ENCODE measurements at regions not wholly inside any gene's neighbourhood (a gene's known extent, or its start where the extent isn't known, plus 50 kb on each side); places are given as distances from the start of the nearest gene placed in this dataset.
"Not testable (repeated sequence)": the region's sequence is repeated elsewhere in the genome, so short reads cannot be mapped to it uniquely, and the experiment has no call there.

DNA sequence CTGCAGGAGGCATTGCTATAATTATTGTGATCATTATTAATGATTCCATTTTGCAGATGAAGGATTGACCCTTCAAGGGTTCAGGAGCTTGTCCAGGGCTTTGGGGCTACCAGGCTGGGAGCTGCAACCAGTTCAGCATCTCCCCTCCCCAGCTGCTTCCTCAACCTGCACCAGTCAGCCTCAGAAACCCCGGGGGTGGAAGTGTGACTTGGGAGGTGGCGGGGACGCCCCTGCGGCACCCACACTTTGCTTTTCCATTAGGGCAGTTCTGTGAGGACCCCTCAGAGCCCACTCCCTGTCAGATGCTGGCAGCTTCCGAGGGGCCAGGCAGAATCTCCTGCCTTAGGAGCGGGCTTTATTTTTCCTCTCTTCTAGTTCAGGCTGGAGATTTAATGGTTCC lies 85.6 kb downstream of the OLFM1 start:
- DNase-seq, result no peak

DNA sequence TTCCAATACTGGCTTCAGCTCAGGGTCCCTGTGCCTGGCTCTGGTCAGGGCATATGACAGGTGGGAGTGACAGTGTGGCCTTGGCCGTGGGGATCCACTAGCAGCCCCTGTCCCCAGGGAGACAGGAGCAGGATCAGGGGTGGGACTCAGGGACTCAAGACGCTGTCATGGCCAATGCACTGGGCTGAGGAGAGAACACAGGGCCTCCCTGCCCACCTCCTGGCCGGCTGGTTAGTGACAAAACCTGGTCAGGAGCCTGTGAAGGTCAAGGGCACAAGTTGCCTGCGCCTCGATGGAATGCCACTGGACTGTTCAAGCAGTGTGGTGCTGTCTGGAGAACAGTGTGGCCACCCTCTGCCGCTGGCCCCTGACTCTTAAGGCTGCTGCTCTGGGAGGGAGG lies 86.8 kb downstream of the OLFM1 start:
- no peak for DNase-seq

DNA sequence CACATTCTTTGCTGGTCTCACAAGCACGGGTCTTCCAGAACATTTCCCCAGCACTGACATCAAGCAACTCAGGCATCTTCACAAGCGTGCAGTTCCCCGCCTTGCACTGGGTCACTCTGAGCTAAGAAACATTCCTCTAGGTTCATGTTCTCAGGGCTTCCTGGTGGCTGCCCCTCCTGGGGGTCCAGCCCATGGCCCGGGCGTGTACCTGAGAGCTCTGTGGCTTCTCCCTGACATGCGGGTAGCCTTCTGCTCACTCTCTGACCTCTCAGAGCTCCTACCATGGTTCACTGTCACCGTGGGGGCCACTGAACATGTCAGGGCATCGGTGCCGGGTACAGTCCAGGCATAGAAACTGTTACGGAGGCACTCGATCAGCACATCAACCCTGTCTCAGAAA lies 87.5 kb downstream of the OLFM1 start:
- no peak for DNase-seq

DNA sequence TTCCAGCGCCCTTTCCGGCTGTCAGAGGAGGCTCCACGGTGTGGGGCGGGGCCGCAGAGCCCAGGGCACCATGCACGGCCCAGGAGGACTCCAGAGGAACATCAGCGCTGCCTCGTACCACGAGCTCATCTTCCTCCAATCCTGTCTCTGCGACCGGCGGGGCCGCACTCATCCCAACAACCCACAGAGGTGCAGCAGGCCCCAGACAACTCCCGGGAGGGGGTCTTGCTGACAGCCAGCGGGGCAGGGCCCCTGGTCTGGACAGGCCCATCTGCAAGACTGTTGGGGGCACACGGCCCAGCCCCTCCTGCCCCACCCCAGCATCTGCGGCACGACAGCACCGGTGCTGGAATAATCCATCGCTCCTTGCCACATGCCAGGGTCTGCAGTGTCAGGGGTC lies 88.8 kb downstream of the OLFM1 start:
- DNase-seq, result no peak

DNA sequence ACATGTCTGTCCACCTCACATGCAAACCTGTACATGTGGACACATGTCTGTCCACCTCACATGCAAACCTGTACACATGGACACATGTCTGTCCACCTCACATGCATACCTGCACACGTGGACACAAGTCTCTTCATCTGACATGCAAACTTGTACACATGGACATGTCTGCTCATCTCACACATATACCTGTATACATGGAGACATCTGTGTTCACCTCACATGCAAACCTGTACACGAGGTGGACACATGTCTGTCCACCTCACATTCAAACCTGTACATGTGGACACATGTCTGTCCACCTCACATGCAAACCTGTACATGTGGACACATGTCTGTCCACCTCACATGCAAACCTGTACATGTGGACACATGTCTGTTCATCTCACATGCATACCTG lies 90.1 kb downstream of the OLFM1 start:
- not testable (repeated sequence) for DNase-seq

DNA sequence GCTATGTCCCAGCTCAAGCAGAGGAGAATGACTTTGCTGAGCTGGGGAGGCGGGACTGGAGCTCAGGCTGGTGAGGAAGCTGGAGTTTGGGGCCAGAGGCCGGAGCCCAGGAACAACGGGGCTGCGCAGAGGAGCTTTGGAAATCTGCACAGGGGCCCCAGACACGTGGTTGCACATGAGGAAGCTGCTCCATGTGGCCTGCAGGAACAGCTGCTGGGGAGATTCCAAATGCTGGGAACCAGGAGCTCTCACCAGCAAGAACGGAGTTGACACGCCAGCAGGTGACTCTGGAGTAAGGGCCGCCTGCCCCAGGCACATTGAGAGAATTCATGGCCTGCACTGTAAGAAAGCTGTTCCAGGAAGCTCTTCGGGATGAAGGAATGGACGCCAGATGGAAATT lies 91.0 kb downstream of the OLFM1 start:
- DNase-seq, result no peak

DNA sequence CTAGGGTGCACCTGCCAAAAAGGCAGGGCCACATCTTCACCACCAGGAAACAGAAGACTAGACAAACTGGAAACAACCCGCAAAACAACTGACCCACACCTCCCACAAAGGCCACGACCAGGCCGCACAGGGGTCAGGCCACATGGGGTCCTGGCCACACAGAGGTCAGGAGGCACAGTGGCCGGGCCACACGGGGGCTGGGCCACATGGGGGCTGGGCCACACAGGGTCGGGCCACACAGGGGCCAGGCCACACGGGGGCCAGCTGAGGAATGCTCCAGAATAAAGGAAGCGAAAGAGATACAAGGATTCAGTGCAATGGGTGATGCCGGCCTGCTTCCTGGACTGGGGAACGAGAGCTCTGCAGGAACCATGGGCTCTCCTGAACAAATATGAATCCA lies 91.6 kb downstream of the OLFM1 start:
- no peak for DNase-seq

DNA sequence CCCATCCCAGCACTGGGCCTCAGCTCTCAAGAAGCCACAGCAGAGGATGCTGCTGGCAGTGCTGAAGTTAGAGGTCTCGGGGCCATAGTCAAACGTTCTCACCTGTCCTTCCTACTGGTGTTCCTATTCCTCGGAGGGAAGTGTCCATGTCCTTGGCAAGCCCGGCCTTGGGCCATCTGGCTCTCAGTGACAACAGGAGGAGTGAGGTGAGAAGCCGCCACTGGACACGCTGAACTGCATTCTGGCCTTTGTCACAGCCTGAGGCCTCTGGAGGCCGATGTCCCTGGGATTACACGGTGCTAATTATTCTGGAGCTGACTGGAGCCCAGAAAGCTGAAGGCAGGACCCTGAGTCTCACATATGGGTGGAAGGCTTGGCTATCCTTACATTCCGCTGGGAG lies 92.5 kb downstream of the OLFM1 start:
- DNase-seq, result no peak

DNA sequence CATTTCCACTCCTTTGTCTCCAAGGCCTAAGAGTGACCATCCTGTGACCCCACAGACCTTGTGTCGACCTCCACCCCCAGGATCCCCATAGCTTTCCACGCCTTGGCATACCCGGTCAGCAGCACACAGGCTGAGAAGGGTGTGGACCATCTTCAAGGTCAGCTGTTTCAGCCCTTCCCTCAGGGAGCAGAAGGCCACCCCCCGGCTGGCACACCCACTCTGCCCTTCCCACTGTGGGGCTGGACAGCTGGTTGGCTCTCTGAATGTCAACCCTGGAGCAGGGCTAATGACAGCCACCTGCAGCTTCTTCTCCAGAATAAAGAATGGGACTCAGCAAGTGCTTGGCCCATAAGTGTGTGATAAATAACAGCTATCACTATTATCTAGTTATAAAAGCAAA lies 93.1 kb downstream of the OLFM1 start:
- DNase-seq, result no peak

DNA sequence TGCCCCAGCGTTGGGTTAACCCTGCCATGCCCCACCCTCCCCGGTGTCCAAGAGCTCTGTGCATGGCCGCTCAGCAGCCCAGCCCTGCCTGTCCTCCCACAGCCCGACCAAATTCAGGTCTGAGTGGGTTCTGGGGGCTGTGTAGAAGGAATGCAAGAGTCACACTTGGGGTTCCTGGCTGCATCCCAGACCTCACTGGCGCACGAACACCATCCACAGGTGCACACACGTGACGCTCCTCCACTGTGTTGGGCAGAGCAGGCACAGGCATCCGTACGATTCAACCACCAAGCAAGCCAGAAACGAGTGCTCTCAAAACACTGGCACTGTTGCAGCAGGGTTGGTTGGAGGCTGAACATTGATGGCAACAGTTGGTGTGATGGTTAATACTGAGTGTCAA lies 93.9 kb downstream of the OLFM1 start:
- DNase-seq, result no peak

DNA sequence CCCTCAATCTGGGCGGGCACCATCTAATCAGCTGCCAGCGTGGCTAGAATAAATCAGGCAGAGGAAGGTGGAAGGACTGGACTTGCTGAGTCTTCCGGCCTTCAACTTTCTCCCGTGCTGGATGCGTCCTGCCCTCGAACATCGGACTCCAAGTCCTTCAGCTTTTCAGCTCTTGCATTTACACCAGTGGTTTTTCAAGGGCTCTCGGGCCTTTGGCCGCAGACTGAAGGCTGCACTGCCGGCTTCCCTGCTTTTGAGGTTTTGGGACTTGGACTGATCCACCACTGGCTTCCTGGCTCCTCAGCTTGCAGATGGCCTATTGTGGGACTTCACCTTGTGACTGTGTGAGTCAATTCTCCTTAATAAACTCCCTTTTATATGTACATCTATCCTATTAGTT lies 94.4 kb downstream of the OLFM1 start:
- DNase-seq, result not testable (repeated sequence)

DNA sequence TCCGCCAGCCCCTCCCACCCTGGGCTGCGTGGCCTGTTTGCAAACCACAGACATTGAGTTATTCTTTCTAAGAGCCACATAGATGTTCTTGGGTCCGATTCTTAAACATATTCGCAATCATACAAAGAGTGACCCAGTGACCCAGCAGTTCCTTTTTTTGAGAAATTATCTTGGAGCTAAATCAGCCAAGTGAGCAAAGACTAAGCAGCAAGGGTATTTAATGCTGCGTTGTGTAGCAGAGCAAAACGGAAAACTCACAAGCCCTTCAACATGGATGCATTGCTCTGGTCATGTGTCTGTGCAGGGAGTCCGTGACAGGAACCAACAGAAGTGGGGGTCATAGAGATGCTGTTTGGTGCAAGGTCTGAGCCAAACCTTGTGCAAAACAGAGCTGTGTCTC lies 95.6 kb downstream of the OLFM1 start:
- DNase-seq, result no peak

DNA sequence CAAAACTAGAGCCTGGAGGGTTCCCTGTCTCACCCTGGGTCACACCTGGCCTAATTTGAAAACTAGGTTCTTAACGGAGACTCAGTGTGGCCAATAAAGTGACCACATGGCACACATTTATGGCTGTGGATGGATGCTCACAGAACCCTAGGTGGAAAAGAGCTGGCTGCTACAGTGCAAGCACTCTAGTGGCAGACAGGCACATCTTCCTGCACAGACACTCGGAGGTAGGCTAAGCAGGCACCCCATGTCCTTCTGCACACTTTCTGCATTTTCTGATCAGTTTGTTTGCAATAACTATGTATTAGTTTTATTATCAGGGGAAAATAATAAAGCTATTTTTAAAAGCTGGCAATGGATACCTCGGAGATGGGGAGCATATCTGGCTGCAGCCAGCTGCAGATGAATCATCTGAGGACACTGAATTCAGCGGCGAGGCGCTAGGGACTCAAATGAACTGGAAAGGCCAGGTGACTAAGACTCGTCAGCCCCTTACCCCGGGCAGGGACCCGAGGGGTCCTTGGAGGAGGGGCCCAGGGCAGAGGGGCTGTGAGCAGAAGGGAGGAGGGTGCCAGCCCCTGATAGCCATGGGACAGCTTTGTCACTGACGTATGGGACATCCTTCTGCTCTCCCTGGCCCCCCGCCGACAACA lies 96.2 kb downstream of the OLFM1 start:
- DNase-seq, result no peak

DNA sequence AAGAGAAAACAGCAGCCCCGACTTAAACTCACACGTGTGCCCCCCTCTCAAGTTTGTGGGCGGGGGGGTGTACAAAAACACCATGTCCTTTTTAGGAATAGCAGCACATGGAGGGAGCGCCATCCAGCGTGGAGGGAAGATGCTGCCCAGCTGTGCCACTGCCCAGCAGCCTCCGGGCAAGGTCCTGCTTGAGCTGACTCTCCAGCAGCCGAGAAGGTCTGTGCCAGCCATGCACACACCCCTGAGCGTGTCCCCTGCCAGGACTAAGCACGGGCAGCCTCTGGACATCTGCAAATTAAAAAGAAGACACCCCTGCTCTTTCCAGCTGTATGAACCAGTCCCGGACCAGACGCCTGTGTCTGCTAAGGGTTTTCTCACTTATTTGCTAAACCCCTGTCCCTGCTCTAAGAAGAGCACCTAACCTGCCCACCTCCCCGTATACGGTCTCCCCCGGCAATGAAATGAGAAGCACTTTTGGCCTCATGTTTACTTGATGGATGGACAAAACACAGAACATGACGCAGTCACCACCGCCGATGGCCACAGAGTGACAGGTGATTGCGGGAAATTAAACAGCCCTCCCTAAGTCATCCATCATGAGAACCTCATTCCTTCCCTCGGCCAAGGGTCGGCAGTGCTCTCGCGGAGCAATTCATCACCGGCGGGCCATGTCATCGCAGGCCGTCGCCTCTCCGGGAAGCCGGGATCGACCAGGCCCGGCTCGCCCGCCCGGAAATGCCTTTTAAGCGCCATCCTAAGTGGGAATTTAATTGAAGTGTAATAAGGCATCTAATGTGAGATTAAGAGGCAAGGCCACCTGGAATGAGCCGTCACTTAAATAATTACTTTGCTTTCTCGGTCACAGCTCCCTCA lies 96.9 kb downstream of the OLFM1 start:
- no peak for DNase-seq

DNA sequence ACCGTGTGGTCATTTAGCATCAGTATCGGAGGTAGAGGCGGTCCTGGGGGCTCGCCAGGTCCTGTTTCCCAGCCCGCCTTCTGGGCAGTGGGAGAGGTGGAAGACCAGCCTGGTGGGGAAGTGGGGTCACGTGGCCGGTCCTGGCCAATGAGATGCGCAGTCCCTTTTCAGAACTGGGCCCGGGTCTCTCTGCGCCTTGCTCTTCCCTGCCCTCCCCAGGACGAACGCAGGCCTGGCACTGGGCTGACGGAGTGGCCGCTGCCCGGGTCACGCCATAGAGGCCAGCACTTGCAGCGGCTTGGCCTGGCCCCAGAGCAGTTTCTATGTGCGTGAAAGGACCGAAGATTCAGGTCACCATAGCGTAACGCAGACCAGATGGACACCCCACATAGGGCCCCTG lies 97.6 kb downstream of the OLFM1 start:
- DNase-seq, result no peak

DNA sequence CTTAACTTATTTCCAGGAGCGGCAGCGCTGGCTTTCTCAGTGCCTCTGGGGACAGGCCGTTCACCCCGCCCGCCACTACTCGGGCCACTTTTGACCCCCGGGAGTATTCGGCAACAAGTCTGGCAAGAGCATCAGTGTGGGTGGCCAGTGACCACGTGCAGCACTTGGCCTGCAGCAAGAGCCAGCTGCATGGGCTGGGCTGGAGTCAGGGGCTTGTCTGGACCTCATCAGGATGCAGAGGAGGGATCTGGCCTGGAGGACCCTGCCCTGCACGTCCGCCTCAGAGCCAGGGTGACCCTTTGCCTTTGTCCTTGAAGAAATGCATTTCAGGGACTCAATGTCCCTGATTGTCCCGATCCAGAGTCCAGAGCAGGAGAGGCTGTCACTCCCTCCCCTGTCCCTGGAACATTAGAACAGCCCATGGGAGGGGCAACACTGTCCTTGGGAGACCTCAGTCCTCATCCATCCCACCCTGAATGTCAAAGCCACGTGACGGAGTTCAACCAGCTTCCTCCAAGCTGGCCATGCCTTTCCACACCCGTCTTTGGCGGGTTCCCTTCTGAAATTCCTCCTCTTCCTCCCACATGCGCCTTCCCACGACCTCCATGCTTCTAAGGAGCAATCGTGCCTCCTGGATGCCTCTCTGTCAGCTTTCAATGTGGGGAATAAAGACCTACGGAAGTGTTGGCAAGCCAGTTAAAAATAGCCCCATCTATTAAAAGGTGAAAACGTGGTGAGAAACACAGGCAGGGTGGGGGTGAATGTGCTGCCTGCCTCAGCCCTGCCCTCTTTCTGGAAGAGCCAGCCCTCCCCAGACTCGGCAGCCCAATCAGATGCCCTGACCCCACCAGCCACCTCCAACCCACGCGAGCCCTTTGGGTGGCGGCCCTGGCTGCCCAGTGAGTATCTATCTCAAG lies 99.0 kb downstream of the OLFM1 start:
- DNase-seq, result no peak

DNA sequence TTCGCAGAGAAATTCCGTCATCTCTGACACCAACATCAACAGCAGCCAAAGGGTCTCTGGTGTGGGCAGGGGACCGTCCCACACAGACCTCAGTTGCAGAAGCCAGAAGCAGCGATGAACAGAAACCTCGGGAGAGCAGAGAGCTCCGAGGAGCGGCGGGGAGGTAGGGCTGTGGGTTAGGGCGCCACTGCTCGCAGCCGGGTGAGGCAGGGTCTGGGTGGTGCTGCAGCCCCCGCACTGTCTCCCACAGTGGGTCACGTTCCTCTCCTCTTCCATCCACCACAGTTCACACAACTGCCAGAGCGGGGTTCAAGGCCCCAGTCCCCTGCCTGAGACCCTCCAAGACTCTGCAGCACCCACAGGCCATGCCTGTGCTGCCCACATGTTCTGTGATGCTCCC lies 99.9 kb downstream of the OLFM1 start:
- DNase-seq, result no peak

DNA sequence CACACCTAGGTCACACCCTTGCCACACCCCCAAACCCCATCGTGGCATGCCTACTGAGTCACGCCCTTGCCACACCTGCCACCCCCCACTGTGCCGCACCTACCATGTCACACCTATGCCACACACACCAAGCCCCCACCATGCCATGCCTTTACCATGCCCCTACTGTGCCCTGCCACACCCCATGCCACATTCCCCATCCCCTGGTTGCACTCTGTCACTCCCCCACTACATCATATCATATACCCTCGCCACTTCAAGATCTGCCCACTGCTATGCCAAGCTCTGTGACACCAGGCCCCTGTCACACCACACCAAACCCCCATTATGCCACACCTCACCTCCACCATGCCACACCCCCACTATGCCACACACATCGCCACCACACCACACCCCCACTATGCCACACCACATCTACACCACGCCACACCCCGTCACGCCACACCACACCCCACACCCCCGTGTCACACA lies 101.2 kb downstream of the OLFM1 start:
- DNase-seq, result no peak

DNA sequence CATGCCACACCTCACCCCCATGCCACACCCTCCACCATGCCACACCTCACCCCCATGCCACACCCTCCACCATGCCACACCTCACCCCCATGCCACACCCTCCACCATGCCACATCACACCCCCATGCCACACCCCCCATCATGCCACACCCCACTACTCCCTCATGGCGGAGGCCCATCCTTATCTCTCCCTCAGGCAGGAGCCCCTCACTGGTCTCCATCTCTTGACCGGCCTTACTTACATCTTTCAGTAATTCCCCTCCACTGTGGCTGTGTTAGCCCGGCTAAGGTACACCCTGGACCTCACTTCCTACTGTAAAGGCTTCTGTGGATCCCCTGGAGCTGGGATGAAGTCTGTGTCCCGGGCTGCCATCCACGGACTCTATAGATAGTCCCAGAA lies 102.0 kb downstream of the OLFM1 start:
- no peak for DNase-seq

DNA sequence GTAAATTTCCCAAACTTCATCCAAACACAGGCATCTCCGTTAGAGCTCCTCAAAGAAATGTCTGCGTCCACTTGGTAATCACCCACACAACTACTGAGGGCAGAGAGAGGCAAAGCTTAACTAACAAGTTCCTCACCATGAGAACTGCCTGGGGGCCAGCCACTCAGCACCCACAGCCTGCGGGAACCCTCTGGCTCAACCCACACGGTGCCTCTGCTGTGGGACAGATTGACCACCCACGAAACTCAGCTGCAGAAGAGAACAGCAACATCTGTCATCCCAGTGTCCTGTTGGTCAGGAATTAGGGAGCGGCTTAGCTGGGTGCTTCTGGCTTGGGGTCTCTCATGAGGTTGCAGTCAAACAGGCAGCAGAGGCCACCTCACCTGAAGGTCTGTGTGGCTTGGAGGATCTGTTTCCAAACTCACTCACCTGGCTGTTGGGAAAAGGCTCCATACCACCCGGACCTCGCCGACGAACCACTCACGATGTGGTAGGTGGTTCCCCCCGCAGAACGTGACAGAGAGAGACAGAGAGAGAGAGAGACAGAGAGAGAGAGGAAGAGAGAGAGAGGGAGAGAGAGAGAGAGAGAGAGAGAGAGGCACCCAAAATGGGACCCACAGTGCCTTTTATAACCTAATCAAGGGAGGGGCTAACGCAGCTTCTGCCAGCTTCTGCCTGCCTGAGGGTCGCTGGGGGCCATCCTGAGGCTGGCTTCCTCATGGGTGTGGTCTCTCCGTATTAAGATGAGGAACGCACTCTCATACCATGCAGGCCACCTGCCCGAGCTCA lies 103.5 kb downstream of the OLFM1 start:
- no peak for DNase-seq

DNA sequence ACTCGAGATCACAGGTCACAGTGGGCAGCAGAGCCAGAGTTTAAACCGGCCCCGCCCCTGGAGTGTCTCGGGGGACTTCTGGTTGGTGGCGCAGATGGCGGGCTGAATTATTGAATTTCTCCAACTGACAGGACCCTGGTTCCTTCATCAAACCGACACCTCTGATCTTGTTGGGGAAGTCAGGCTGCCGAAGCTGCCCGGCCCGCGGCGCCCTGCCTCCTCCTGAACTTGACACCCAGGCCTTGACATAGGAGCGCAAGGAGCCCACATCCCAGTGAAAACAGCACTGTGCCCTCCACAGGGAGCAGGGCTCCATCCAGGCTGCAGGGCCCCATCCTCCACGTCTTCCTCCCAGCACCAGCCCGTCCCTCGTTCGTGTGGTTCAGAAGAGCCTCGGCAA lies 105.2 kb downstream of the OLFM1 start:
- DNase-seq, result no peak

DNA sequence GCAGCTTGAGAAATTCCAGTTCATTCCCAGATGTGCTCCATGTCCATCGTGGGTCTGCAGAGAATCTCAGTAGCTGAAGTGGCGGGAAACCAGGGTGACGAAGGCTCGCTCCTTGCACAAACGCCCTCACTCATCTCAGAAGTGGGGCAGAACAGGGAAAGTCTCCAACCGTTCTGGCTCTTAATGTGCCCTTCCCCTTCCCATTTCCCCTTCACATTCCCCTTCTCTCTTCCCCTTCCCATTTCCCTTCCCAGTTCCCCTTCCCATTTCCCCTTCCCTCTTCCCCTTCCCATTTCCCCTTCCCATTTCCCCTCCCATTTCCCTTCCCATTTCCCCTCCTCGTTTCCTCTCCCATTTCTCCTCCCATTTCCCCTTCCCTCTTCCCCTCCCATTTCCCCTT lies 108.5 kb downstream of the OLFM1 start:
- not testable (repeated sequence) for DNase-seq

DNA sequence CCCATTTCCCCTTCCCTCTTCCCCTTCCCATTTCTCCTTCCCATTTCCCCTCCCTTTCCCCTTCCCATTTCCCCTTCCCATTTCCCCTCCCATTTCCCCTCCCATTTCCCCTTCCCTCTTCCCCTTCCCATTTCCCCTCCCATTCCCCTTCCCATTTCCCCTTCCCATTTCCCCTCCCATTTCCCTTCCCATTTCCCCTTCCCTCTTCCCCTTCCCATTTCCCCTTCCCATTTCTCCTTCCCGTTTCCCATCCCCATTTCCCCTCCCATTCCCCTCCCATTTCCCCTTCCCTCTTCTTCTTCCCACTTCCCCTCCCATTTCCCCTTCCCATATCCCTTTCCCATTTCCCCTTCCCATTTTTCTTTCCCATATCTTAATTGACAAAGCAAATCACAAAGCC lies 109.0 kb downstream of the OLFM1 start:
- DNase-seq, result no peak

Measured in EL (cell line).